Uterus (tissue), 3 donors: ENCODE measurements at regions not wholly inside any gene's neighbourhood (a gene's known extent, or its start where the extent isn't known, plus 50 kb on each side); places are given as distances from the start of the nearest gene placed in this dataset.

Experiments used
- DNase-seq, 2 donors: peaks; one replicate each; pipeline ENCODE4 v3.0.0-alpha.2; 2019 to 2020
- H3K27ac ChIP-seq, 2 donors: fragments of 200-600 bp; sonication (generic); 1 replicate in 1 of 2; 2 replicates in 1 of 2; pipeline ENCODE4 v1.5.1; 2016 to 2018
- H3K27me3 ChIP-seq, 2 donors: fragments of 200-600 bp; sonication (generic); one replicate each; pipeline ENCODE4 v1.5.1; 2018 to 2019; ENCODE audit warnings: control low read depth in 1 of 2
- H3K36me3 ChIP-seq, 2 donors: fragments of 200-600 bp; sonication (generic); one replicate each; pipeline ENCODE4 v1.5.1; 2019; ENCODE audit warnings: control low read depth in 1 of 2
- H3K4me1 ChIP-seq, 2 donors: fragments of 200-600 bp; sonication (generic); one replicate each; pipeline ENCODE4 v1.5.1; 2018 to 2019; ENCODE audit warnings: control low read depth in 1 of 2
- H3K4me3 ChIP-seq, 2 donors: fragments of 200-600 bp; sonication (generic); 1 replicate in 1 of 2; 2 replicates in 1 of 2; pipeline ENCODE4 v1.5.1; 2018 to 2019; ENCODE audit warnings: mild to moderate bottlenecking in 1 of 2
- H3K9me3 ChIP-seq, 2 donors: fragments of 200-600 bp; sonication (generic); one replicate each; pipeline ENCODE4 v1.5.1; 2019; ENCODE audit warnings: control low read depth in 1 of 2
- CTCF ChIP-seq, 4 experiments: fragments of 200-600 bp in 2 of 4; fragments of 450-650 bp in 2 of 4; sonication (generic) in 2 of 4; IDR thresholded peaks; one replicate each; pipeline ENCODE4 v1.5.1; 2016 to 2019; ENCODE audit warnings: antibody characterized with exemption in 4 of 4, mild to moderate bottlenecking in 2 of 4, moderate library complexity in 1 of 4
- POLR2A ChIP-seq, 2 donors: fragments of 450-650 bp; IDR thresholded peaks; one replicate each; pipeline ENCODE4 v1.6.1; 2016; ENCODE audit warnings: antibody characterized with exemption in 2 of 2, mild to moderate bottlenecking in 1 of 2, moderate library complexity in 1 of 2
- intact Hi-C: fragments of 100-400 bp; cut with DNase I; formaldehyde crosslinking; loops from one replicate; pipeline ENCODE4 v1.15.1; 2023; ENCODE audit warnings: low total_unique reads
- donor health status: DM: yes; HTN: yes; CAD: no.

GRCh38 chr3:147619921-147620560 lies 210.9 kb downstream of the ZIC1 start:
- DNase-seq = no peak
- Histone ChIP-seq H3K27ac (no peak overlapping the region), H3K27me3 (no peaks in the 10 kb centered on the region), H3K4me3 (no peak overlapping the region), H3K9me3 (no peaks in the 10 kb centered on the region), H3K4me1 (no peaks in the 10 kb centered on the region), H3K36me3 (no peaks in the 10 kb centered on the region)
- intact Hi-C loops = no loop called here
- TF ChIP-seq CTCF (IDR thresholded peaks at IDR 0.05) (no peak), POLR2A (IDR thresholded peaks at IDR 0.05) (no peak)

- Histone ChIP-seq H3K36me3 (no peaks in the 10 kb centered on the region), H3K4me3 (no peak overlapping the region), H3K9me3 (no peaks in the 10 kb centered on the region), H3K27ac (no peak overlapping the region), H3K4me1 (no peaks in the 10 kb centered on the region), H3K27me3 (no peaks in the 10 kb centered on the region)
- DNase-seq = no peak
- TF ChIP-seq CTCF (IDR thresholded peaks at IDR 0.05) (no peak), POLR2A (IDR thresholded peaks at IDR 0.05) (no peak)
- intact Hi-C loops = no loop called here
Measured at GRCh38 chr3:147620906-147621305, 211.7 kb downstream of the ZIC1 start.

- Histone ChIP-seq H3K4me3 (no peak overlapping the region), H3K27me3 (no peaks in the 10 kb centered on the region), H3K4me1 (no peaks in the 10 kb centered on the region), H3K36me3 (no peaks in the 10 kb centered on the region), H3K9me3 (no peaks in the 10 kb centered on the region), H3K27ac (no peak overlapping the region)
- intact Hi-C loops = no loop called here
- no peak for DNase-seq
- TF ChIP-seq CTCF (IDR thresholded peaks at IDR 0.05) (no peak), POLR2A (IDR thresholded peaks at IDR 0.05) (no peak)
Measured at GRCh38 chr3:147630921-147631415, 221.8 kb downstream of the ZIC1 start.

GRCh38 chr3:147640781-147641180 lies 231.6 kb downstream of the ZIC1 start:
- no peak for TF ChIP-seq POLR2A (IDR thresholded peaks at IDR 0.05)
- intact Hi-C loops = no loop called here
- Histone ChIP-seq H3K4me1 (no peaks in the 10 kb centered on the region), H3K27me3 (no peaks in the 10 kb centered on the region), H3K36me3 (no peaks in the 10 kb centered on the region), H3K27ac (no peak overlapping the region), H3K4me3 (no peak overlapping the region), H3K9me3 (no peaks in the 10 kb centered on the region)
- no peak for DNase-seq

- DNase-seq = no peak
- Histone ChIP-seq H3K4me1 (no peaks in the 10 kb centered on the region), H3K4me3 (no peak overlapping the region), H3K36me3 (no peaks in the 10 kb centered on the region), H3K27ac (no peak overlapping the region), H3K9me3 (no peaks in the 10 kb centered on the region), H3K27me3 (no peaks in the 10 kb centered on the region)
- intact Hi-C loops = no loop called here
- TF ChIP-seq CTCF (IDR thresholded peaks at IDR 0.05) (no peak), POLR2A (IDR thresholded peaks at IDR 0.05) (no peak)
Measured at GRCh38 chr3:147645761-147646160, 236.6 kb downstream of the ZIC1 start.

GRCh38 chr3:147649475-147649874 lies 240.3 kb downstream of the ZIC1 start:
- H3K27me3 ChIP-seq = no peaks in the 10 kb centered on the region
- intact Hi-C loops = no loop called here
- H3K4me1 ChIP-seq = no peaks in the 10 kb centered on the region
- no peak overlapping the region for H3K4me3 ChIP-seq
- DNase-seq = no peak
- TF ChIP-seq CTCF (IDR thresholded peaks at IDR 0.05) = no peak
- TF ChIP-seq POLR2A (IDR thresholded peaks at IDR 0.05) = no peak
- H3K36me3 ChIP-seq = no peaks in the 10 kb centered on the region
- no peaks in the 10 kb centered on the region for H3K9me3 ChIP-seq
- H3K27ac ChIP-seq = no peak overlapping the region
